T-cell (primary cell): ENCODE measurements at regions not wholly inside any gene's neighbourhood (a gene's known extent, or its start where the extent isn't known, plus 50 kb on each side); places are given as distances from the start of the nearest gene placed in this dataset.
A peak's percentile ranks its signal among the peaks of the same experiment; 100 is the strongest.

ENCODE experiments used
- ATAC-seq, 4 experiments: fragments of 200-7000 bp in 3 of 4; fragments of 150-1000 bp in 1 of 4; cut with Tn5 transposase; replicated peaks in 1 of 4; 1 replicate in 3 of 4; 2 replicates in 1 of 4; pipeline ENCODE4 v1.10.0; 2021; ENCODE audit warnings: moderate library complexity in 3 of 4, mild to moderate bottlenecking in 2 of 4, moderate number of reproducible peaks in 1 of 4
- CTCF ChIA-PET, 2 donors: fragments of 300-600 bp; sonication (Branson Sonifier 250); formaldehyde crosslinking; loops; one replicate each; lab custom pipeline; 2022; ENCODE audit warnings: antibody characterized with exemption in 2 of 2; lab: Charles Lee
- POLR2A ChIA-PET, 2 donors: fragments of 300-600 bp; sonication (Branson Sonifier 250); formaldehyde crosslinking; loops; one replicate each; lab custom pipeline; 2022; ENCODE audit warnings: antibody characterized with exemption in 2 of 2; lab: Charles Lee
- DNase-seq, 35 experiments: peaks; one replicate each; pipeline versions ENCODE4 v3.0.0 to v3.0.0-alpha.2; 2013 to 2023
- H3K27ac ChIP-seq: one replicate; pipeline ENCODE4 v1.5.1; 2013; ENCODE audit warnings: low read length
- H3K27me3 ChIP-seq, 2 experiments: replicated peaks in 1 of 2; 1 replicate in 1 of 2; 2 replicates in 1 of 2; pipeline versions ENCODE4 v1.6.1 to v1.7.0; 2013; ENCODE audit warnings: low read length in 1 of 2, mixed read lengths in 1 of 2; ENCODE audit not compliant: control insufficient read depth in 2 of 2, insufficient read depth in 2 of 2; ENCODE audit errors: extremely low read depth in 1 of 2
- H3K36me3 ChIP-seq, 2 donors: 1 replicate in 1 of 2; 2 replicates in 1 of 2; pipeline versions ENCODE4 v1.6.1 to v1.7.0; 2013; ENCODE audit warnings: low read length in 1 of 2; ENCODE audit not compliant: control insufficient read depth in 2 of 2, insufficient read depth in 1 of 2; ENCODE audit errors: extremely low read depth in 1 of 2
- H3K4me1 ChIP-seq, 2 experiments: 1 replicate in 1 of 2; 2 replicates in 1 of 2; pipeline versions ENCODE4 v1.6.1 to v1.7.0; 2013; ENCODE audit warnings: low read length in 2 of 2, mixed read lengths in 1 of 2; ENCODE audit not compliant: insufficient read depth in 2 of 2, control insufficient read depth in 1 of 2; ENCODE audit errors: extremely low read depth in 1 of 2
- H3K4me3 ChIP-seq, 2 donors: 1 replicate in 1 of 2; 2 replicates in 1 of 2; pipeline versions ENCODE4 v1.5.1 to v1.7.0; 2013; ENCODE audit warnings: mild to moderate bottlenecking in 2 of 2, low read length in 1 of 2, moderate library complexity in 1 of 2; ENCODE audit not compliant: control insufficient read depth in 1 of 2; ENCODE audit errors: extremely low read depth in 1 of 2
- H3K9me3 ChIP-seq: 2 replicates; pipeline ENCODE4 v1.7.0; 2013
- H3K27ac Mint-ChIP-seq, 2 donors: one replicate each; pipeline ENCODE4 v1.8.0; 2020 to 2021; ENCODE audit warnings: mild to moderate bottlenecking in 2 of 2, mixed read lengths in 2 of 2
- H3K27me3 Mint-ChIP-seq, 2 donors: one replicate each; pipeline ENCODE4 v1.8.0; 2021 to 2022; ENCODE audit warnings: mixed read lengths in 2 of 2
- H3K36me3 Mint-ChIP-seq: one replicate; pipeline ENCODE4 v1.8.0; 2021; ENCODE audit warnings: mixed read lengths
- H3K4me1 Mint-ChIP-seq, 3 donors: one replicate each; pipeline ENCODE4 v1.8.0; 2020 to 2022; ENCODE audit warnings: mixed read lengths in 3 of 3, mild to moderate bottlenecking in 1 of 3
- H3K4me3 Mint-ChIP-seq, 3 donors: one replicate each; pipeline ENCODE4 v1.8.0; 2020 to 2022; ENCODE audit warnings: mild to moderate bottlenecking in 3 of 3, mixed read lengths in 3 of 3, moderate library complexity in 3 of 3
- H3K9me3 Mint-ChIP-seq, 3 donors: one replicate each; pipeline ENCODE4 v1.8.0; 2020 to 2022; ENCODE audit warnings: mixed read lengths in 3 of 3
- WGBS: methylation state at CpG from one replicate; pipeline ENCODE4 v1.1.5; 2013; ENCODE audit warnings: missing lambda C conversion rate; ENCODE audit not compliant: insufficient coverage; 5-methylcytosine and 5-hydroxymethylcytosine counted together

DNA sequence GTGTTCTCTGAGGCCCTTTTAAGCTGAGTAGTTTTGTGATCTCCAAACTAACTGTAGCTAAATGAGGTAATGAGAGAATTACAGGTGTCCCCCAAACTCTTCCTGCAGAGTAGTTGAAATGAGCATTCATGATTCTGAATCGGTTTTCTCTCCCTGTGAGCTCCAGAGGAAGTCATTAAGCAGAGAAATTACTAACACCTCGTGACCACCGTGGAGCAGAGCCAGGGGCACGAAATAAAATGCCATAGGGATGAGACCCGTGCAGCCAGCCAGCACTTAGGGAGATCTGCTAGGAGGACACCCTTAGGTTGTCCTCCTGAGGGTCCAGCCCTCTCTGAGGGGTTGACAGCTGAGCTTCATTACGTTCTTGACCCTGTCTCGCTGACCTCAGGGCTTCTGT, 79.5 kb downstream of the SLC25A47 start:
- ATAC-seq (no peak), DNase-seq (no peak)
- Histone ChIP-seq H3K4me3 (no peak overlapping the region), H3K27ac (no peak overlapping the region), H3K9me3 (no peaks in the 10 kb centered on the region), H3K4me1 (peaks cover 4 to 37% of the 10 kb centered on the region in 2 experiments), H3K27me3 (no peaks in the 10 kb centered on the region), H3K36me3 (peaks cover 0 to 3% of the 10 kb centered on the region in 2 donors)
- H3K27me3 Mint-ChIP-seq, result no peaks in the 10 kb centered on the region
- no peak overlapping the region for H3K27ac Mint-ChIP-seq
- peaks cover 6% of the 10 kb centered on the region for H3K36me3 Mint-ChIP-seq
- CTCF ChIA-PET, result no interaction called here
- H3K4me3 Mint-ChIP-seq, result no peak overlapping the region
- POLR2A ChIA-PET, result interaction anchor here in 1 of 2 donors (0.6 kb wide), 1 partner anchor 197 kb away, joined by 3 read pairs; no protein-coding TSS in a partner anchor
- 60% methylated on average over 4 of the region's 7 CpGs for WGBS
- H3K4me1 Mint-ChIP-seq, result peaks cover 33 to 59% (median 50%) of the 10 kb centered on the region in 3 donors
- no peaks in the 10 kb centered on the region for H3K9me3 Mint-ChIP-seq

DNA sequence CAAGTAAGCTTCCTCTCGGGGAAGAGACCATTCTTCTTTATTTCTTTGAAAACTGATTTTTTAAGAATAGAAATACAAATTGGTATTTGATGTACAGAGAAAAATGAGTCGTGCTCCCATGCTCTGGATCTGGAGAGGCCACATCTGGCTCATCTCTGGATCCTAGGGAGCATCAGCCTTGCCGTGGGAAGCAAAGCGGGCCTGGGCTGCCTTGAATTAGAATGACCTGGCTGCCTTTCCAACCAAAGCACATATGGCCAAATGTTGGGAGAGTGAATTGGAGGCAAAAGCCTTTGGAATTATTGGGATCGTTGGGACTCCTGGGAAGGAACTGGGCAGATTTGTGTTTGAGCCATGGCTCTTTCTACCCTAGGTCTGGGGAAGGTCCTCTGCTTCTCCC, 80.0 kb downstream of the SLC25A47 start:
- H3K4me3 ChIP-seq, result no peak overlapping the region
- Mint-ChIP-seq H3K27me3 (no peaks in the 10 kb centered on the region), H3K4me3 (no peak overlapping the region), H3K27ac (no peak overlapping the region), H3K4me1 (peaks cover 37 to 63% (median 54%) of the 10 kb centered on the region in 3 donors), H3K36me3 (peaks cover 6% of the 10 kb centered on the region), H3K9me3 (no peaks in the 10 kb centered on the region)
- ChIA-PET CTCF (no interaction called here), POLR2A (no interaction called here)
- no peak overlapping the region for H3K27ac ChIP-seq
- ATAC-seq (no peak), DNase-seq (no peak)
- H3K27me3 ChIP-seq, result no peaks in the 10 kb centered on the region
- WGBS, result 100% methylated on average over 1 of the region's 5 CpGs
- H3K4me1 ChIP-seq, result peaks cover 4 to 42% of the 10 kb centered on the region in 2 experiments
- H3K36me3 ChIP-seq, result peaks cover 0 to 3% of the 10 kb centered on the region in 2 donors
- H3K9me3 ChIP-seq, result no peaks in the 10 kb centered on the region

DNA sequence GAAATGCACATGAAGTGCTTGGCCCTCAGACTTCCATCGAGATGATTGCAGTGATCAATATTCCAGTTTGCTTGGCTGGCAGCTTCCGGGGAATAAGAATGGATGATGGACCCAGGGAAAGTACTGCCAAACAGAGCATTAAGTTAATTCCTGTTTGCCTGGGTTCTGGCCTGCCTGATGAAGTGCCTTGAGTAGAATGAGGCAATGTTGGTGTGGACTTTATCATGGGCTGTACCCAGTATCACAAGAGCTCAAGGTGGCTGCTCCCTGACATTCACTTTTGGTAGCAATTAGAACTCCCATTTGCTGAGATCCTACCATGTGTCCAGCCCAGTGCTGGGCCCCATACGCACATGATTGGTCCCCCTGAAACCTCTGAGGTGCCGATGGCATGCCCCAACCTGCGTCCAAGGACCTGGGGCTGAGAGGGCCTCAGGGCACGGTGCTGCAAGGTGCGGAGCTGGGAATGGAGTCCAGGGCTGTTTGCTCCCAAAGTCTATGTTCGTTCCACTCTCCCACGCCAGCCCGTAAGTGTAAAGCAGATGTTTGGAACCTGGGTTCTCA, 80.7 kb downstream of the SLC25A47 start:
- H3K27ac Mint-ChIP-seq, result no peak overlapping the region
- no peaks in the 10 kb centered on the region for H3K9me3 ChIP-seq
- peaks cover 6% of the 10 kb centered on the region for H3K36me3 Mint-ChIP-seq
- peaks cover 38 to 61% (median 57%) of the 10 kb centered on the region in 3 donors for H3K4me1 Mint-ChIP-seq
- POLR2A ChIA-PET, result interaction anchor here in 1 of 2 donors (0.6 kb wide), 1 partner anchor 1608 kb away, joined by 3 read pairs; no protein-coding TSS in a partner anchor
- ATAC-seq (no peak), DNase-seq (no peak)
- 95% methylated on average over 9 of the region's 10 CpGs for WGBS
- H3K36me3 ChIP-seq, result no peaks in the 10 kb centered on the region
- no peaks in the 10 kb centered on the region for H3K9me3 Mint-ChIP-seq
- peaks cover 4 to 43% of the 10 kb centered on the region in 2 experiments for H3K4me1 ChIP-seq
- no peaks in the 10 kb centered on the region for H3K27me3 Mint-ChIP-seq
- H3K4me3 ChIP-seq, result no peak overlapping the region
- CTCF ChIA-PET, result no interaction called here
- H3K4me3 Mint-ChIP-seq, result no peak overlapping the region
- no peaks in the 10 kb centered on the region for H3K27me3 ChIP-seq
- H3K27ac ChIP-seq, result no peak overlapping the region

DNA sequence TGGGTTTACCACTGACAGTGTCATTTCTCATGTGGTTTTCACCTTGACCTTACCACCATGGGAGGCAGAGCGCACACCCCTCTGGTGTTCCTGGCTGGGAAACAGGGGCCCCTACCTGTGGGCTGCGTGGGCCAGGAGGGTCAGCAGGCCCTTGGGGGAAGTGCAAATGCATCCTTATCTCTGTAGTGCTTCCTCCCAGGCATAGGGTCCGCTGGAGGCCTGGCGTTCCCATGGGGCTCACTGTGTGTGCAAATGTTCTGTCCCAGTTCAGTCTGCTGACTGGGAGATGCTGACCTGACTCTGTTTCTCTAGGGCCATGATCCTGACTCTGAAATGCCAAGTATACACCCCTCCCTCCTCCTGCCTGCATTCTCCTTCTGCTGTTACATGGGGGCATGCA, 81.3 kb downstream of the SLC25A47 start:
- H3K27me3 ChIP-seq, result no peaks in the 10 kb centered on the region
- peaks cover 4 to 46% of the 10 kb centered on the region in 2 experiments for H3K4me1 ChIP-seq
- H3K4me1 Mint-ChIP-seq, result peaks cover 38 to 57% (median 56%) of the 10 kb centered on the region in 3 donors
- H3K9me3 ChIP-seq, result no peaks in the 10 kb centered on the region
- WGBS, result 78% methylated on average over 4 of the region's 4 CpGs
- H3K36me3 ChIP-seq, result no peaks in the 10 kb centered on the region
- H3K27ac ChIP-seq, result no peak overlapping the region
- no peak for ATAC-seq
- no peaks in the 10 kb centered on the region for H3K27me3 Mint-ChIP-seq
- peak overlapping the region; percentile 42 to 69 for H3K27ac Mint-ChIP-seq
- no peaks in the 10 kb centered on the region for H3K9me3 Mint-ChIP-seq
- CTCF ChIA-PET, result no interaction called here
- DNase-seq, result no peak
- POLR2A ChIA-PET, result interaction anchor here in 1 of 2 donors (0.6 kb wide), 1 partner anchor 1607 kb away, joined by 3 read pairs; no protein-coding TSS in a partner anchor
- peaks cover 6% of the 10 kb centered on the region for H3K36me3 Mint-ChIP-seq
- H3K4me3 ChIP-seq, result no peak overlapping the region
- H3K4me3 Mint-ChIP-seq, result no peak overlapping the region

DNA sequence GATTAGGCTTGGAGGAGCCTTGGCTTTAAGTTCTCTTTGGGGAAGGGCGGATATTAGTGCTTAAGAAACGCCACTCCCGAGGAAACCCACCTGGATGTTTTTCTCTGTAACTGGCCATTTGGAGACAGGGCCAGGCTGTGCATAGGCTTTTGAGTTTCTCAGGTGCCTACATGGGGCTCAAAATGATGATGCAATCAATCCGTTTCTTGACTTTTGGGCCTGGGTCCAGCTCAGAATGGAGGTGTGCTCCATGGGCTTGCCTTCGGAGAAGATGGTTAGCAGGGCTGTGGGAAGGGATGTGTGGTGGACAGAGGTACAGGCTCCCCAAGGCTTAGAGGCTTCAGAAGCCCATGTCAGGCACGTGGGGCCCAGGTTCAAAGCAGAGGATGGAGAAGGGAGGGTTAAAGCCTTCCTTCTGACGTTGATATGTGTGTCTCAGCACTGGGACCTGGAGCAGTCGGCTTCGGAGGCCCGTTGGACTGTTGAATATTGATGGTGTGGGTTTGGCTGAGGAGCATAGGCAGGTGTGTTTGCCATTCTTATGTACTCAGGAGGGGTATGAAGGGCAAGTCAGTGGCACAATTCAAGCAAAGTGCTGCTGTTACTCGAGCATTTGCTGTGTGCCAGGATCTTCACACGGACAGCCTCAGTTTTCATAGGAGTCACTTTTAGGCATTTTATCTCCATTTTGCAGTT, 82.8 kb downstream of the SLC25A47 start:
- Mint-ChIP-seq H3K27me3 (no peaks in the 10 kb centered on the region), H3K4me3 (peak overlapping the region in 1 of 3 donors; percentile 57), H3K36me3 (peaks cover 5% of the 10 kb centered on the region), H3K4me1 (peaks cover 38 to 56% (median 54%) of the 10 kb centered on the region in 3 donors), H3K27ac (peak overlapping the region; percentile 80 to 87), H3K9me3 (no peaks in the 10 kb centered on the region)
- Histone ChIP-seq H3K4me1 (peaks cover 4 to 46% of the 10 kb centered on the region in 2 experiments), H3K27ac (peak overlapping the region; percentile 65), H3K9me3 (no peaks in the 10 kb centered on the region), H3K36me3 (no peaks in the 10 kb centered on the region), H3K27me3 (no peaks in the 10 kb centered on the region), H3K4me3 (no peak overlapping the region)
- ChIA-PET CTCF (no interaction called here), POLR2A (no interaction called here)
- DNase-seq (no peak), ATAC-seq (no peak)
- WGBS, result 93% methylated on average over 10 of the region's 12 CpGs

DNA sequence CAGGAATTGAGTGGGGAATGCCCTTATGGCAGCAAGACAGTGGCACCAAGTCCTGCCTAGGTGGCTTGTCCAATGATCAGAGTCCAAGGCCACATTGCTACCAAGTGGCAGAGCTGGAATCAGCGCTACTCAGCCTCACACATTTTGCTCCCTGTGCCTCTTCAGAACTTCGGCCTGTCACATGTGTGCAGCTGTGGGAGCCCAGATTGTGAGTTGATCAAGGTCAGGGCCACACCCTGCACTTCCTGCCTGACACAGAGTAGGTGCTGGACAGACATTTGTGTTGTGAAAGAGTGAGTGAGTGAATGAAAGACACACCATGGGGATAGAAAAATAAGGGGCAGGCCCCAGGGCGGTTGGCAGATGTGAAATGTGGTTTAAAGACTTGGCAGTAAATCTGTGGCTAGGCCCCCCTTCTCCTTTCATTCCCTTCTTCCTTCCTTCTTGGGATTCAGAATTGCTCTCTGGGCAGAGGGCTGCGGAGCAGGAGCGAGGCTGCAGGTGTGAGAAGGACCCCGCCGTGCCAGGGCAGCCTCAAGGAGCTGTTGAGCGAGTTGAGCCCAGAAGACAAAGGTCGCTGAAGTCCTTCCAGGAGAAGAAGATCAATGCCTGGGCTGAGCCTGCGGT, 83.5 kb downstream of the SLC25A47 start:
- DNase-seq (peak in 26 of 35 experiments; percentile 2 to 46 (median 16)), ATAC-seq (peak; percentile 74 to 96 (median 84))
- Mint-ChIP-seq H3K27me3 (no peaks in the 10 kb centered on the region), H3K4me3 (peak overlapping the region in 2 of 3 donors; percentile 22 to 57), H3K36me3 (peaks cover 3% of the 10 kb centered on the region), H3K27ac (peak overlapping the region; percentile 80 to 87), H3K4me1 (peaks cover 38 to 54% (median 48%) of the 10 kb centered on the region in 3 donors), H3K9me3 (no peaks in the 10 kb centered on the region)
- H3K4me1 ChIP-seq, result peaks cover 4 to 46% of the 10 kb centered on the region in 2 experiments
- H3K4me3 ChIP-seq, result no peak overlapping the region
- no peaks in the 10 kb centered on the region for H3K27me3 ChIP-seq
- ChIA-PET CTCF (interaction anchor here in 1 of 2 donors (0.9 kb wide), 1 partner anchor 246 kb away, joined by 3 read pairs; no protein-coding TSS in a partner anchor), POLR2A (no interaction called here)
- peak overlapping the region; percentile 65 for H3K27ac ChIP-seq
- no peaks in the 10 kb centered on the region for H3K36me3 ChIP-seq
- no peaks in the 10 kb centered on the region for H3K9me3 ChIP-seq
- WGBS, result 74% methylated on average over 7 of the region's 10 CpGs
